GM20000 (cell line): ENCODE measurements at regions not wholly inside any gene's neighbourhood (a gene's known extent, or its start where the extent isn't known, plus 50 kb on each side); places are given as distances from the start of the nearest gene placed in this dataset.

Experiments
- DNase-seq: peaks from one replicate; pipeline ENCODE4 v3.0.0; 2012; ENCODE audit warnings: low spot score
- CTCF ChIP-seq: IDR thresholded peaks from 2 replicates; pipeline ENCODE4 v1.5.1; 2012; ENCODE audit warnings: mild to moderate bottlenecking, control low read depth; ENCODE audit errors: extremely low read depth, missing control alignments

- DNase-seq, result no peak
- TF ChIP-seq CTCF, result no peak
Measured at GRCh38 chr13:111954661-111955411, 112.1 kb upstream of the SOX1 start.

- no peak for DNase-seq
- no peak for TF ChIP-seq CTCF
Measured at GRCh38 chr13:111955412-111956065, 111.4 kb upstream of the SOX1 start.

GRCh38 chr13:111956261-111957151, 110.4 kb upstream of the SOX1 start:
- no peak for TF ChIP-seq CTCF
- DNase-seq, result no peak

GRCh38 chr13:111957913-111958450, 109.0 kb upstream of the SOX1 start:
- TF ChIP-seq CTCF, result no peak
- no peak for DNase-seq

GRCh38 chr13:111958612-111959395, 108.1 kb upstream of the SOX1 start:
- TF ChIP-seq CTCF, result no peak
- DNase-seq, result no peak

- no peak for TF ChIP-seq CTCF
- no peak for DNase-seq
Measured at GRCh38 chr13:111960152-111960772, 106.7 kb upstream of the SOX1 start.
